ENCODE measurements at regions not wholly inside any gene's neighbourhood (a gene's known extent, or its start where the extent isn't known, plus 50 kb on each side); places are given as distances from the start of the nearest gene placed in this dataset.

DNA sequence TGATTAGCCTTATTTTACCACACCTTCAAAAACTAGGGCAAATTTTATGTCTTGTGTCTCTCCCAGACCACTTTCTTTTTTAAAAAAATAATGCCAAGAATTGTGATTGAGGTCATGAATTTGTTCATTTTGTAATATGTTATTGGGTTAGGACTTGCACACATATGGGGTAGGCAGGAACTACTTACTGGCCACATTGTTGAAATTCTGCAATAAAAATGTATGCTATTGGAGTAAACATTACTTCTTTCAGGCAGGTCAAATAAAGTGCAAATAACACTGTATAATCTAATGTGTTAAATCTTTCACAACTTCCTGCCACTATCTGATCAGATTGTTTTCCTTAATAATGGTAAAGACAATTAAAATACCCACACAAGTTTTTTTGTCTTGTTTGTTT, 166.6 kb upstream of the COL11A1 start:
- TF ChIP-seq CTCF (IDR thresholded peaks at IDR 0.05), result no peak
- no peak for TF ChIP-seq POLR2A (IDR thresholded peaks at IDR 0.05)
